ENCODE measurements at regions not wholly inside any gene's neighbourhood (a gene's known extent, or its start where the extent isn't known, plus 50 kb on each side); places are given as distances from the start of the nearest gene placed in this dataset.

- no peak overlapping the region for H3K27ac ChIP-seq (ENCODE audit: low read depth in 1 of 2, low read length in 2 of 2)
- Mint-ChIP-seq H3K27me3 (ENCODE audit: low read depth in 3 of 3) (peaks cover 1 to 4% (median 2%) of the 10 kb centered on the region in 3 donors), H3K4me3 (no peak overlapping the region), H3K4me1 (peaks cover 4% of the 10 kb centered on the region), H3K9me3 (peaks cover 0 to 12% (median 5%) of the 10 kb centered on the region in 7 donors), H3K27ac (no peak overlapping the region), H3K36me3 (no peaks in the 10 kb centered on the region)
- DNase-seq = no peak
- no peaks in the 10 kb centered on the region for H3K36me3 ChIP-seq (replicated peaks in 1 of 2; ENCODE audit: control insufficient read depth in 1 of 2, insufficient read depth in 2 of 2, low read length in 2 of 2)
- H2AFZ ChIP-seq (ENCODE audit: insufficient read depth, low read depth, low read length, poor library complexity, severe bottlenecking) = no peak overlapping the region
- H4K20me1 ChIP-seq (ENCODE audit: insufficient read depth, low read length) = no peaks in the 10 kb centered on the region
- no peak overlapping the region for H3K9ac ChIP-seq (ENCODE audit: insufficient read depth, low read length, poor library complexity, severe bottlenecking)
- no peaks in the 10 kb centered on the region for H3K79me2 ChIP-seq (ENCODE audit: insufficient read depth, low read length)
- no peaks in the 10 kb centered on the region for H3K27me3 ChIP-seq (ENCODE audit: control insufficient read depth in 2 of 2, insufficient read depth in 2 of 2, low read length in 2 of 2)
- H3K4me1 ChIP-seq (ENCODE audit: control insufficient read depth in 1 of 2, insufficient read depth in 2 of 2, low read length in 2 of 2) = no peaks in the 10 kb centered on the region
- H3K4me2 ChIP-seq (replicated peaks; ENCODE audit: extremely low read depth, low read length, poor library complexity, severe bottlenecking) = no peak overlapping the region
- intact Hi-C loops (cut with micrococcal nuclease) = no loop called here
- 100% methylated on average over 1 of the region's 1 CpG for WGBS (ENCODE audit: insufficient coverage)
- H3K9me3 ChIP-seq (replicated peaks in 1 of 2; ENCODE audit: control insufficient read depth in 1 of 2, insufficient read depth in 1 of 2, low read length in 2 of 2) = no peaks in the 10 kb centered on the region
- no peak overlapping the region for H3K4me3 ChIP-seq (replicated peaks in 1 of 3; ENCODE audit: low read depth in 2 of 3, low read length in 3 of 3)
- TF ChIP-seq CTCF (IDR thresholded peaks at IDR 0.05) = no peak
Observed at GRCh38 chr1:75673399-75673798, 51.1 kb upstream of the ACADM start.

GRCh38 chr1:75673885-75674284 lies 50.6 kb upstream of the ACADM start:
- Histone ChIP-seq H3K4me1 (ENCODE audit: control insufficient read depth in 1 of 2, insufficient read depth in 2 of 2, low read length in 2 of 2) (no peaks in the 10 kb centered on the region), H3K9ac (ENCODE audit: insufficient read depth, low read length, poor library complexity, severe bottlenecking) (no peak overlapping the region), H3K27me3 (ENCODE audit: control insufficient read depth in 2 of 2, insufficient read depth in 2 of 2, low read length in 2 of 2) (no peaks in the 10 kb centered on the region), H3K9me3 (replicated peaks in 1 of 2; ENCODE audit: control insufficient read depth in 1 of 2, insufficient read depth in 1 of 2, low read length in 2 of 2) (no peaks in the 10 kb centered on the region), H3K27ac (ENCODE audit: low read depth in 1 of 2, low read length in 2 of 2) (no peak overlapping the region), H3K79me2 (ENCODE audit: insufficient read depth, low read length) (no peaks in the 10 kb centered on the region), H4K20me1 (ENCODE audit: insufficient read depth, low read length) (no peaks in the 10 kb centered on the region), H2AFZ (ENCODE audit: insufficient read depth, low read depth, low read length, poor library complexity, severe bottlenecking) (no peak overlapping the region), H3K4me2 (replicated peaks; ENCODE audit: extremely low read depth, low read length, poor library complexity, severe bottlenecking) (no peak overlapping the region), H3K36me3 (replicated peaks in 1 of 2; ENCODE audit: control insufficient read depth in 1 of 2, insufficient read depth in 2 of 2, low read length in 2 of 2) (no peaks in the 10 kb centered on the region), H3K4me3 (replicated peaks in 1 of 3; ENCODE audit: low read depth in 2 of 3, low read length in 3 of 3) (no peak overlapping the region)
- intact Hi-C loops (cut with micrococcal nuclease) = no loop called here
- 86% methylated on average over 1 of the region's 1 CpG for WGBS (ENCODE audit: insufficient coverage)
- H3K36me3 Mint-ChIP-seq = no peaks in the 10 kb centered on the region
- TF ChIP-seq CTCF (IDR thresholded peaks at IDR 0.05) = no peak
- no peak for DNase-seq
- H3K27me3 Mint-ChIP-seq (ENCODE audit: low read depth in 3 of 3) = peaks cover 1 to 6% (median 2%) of the 10 kb centered on the region in 3 donors
- peaks cover 0 to 12% (median 4%) of the 10 kb centered on the region in 7 donors for H3K9me3 Mint-ChIP-seq
- H3K4me3 Mint-ChIP-seq = no peak overlapping the region
- H3K27ac Mint-ChIP-seq = no peak overlapping the region
- H3K4me1 Mint-ChIP-seq = peaks cover 4% of the 10 kb centered on the region

Measured in CD14-positive monocyte (primary cell).